Right lobe of liver (tissue), 4 donors: ENCODE measurements at regions not wholly inside any gene's neighbourhood (a gene's known extent, or its start where the extent isn't known, plus 50 kb on each side); places are given as distances from the start of the nearest gene placed in this dataset.

Experiments
- CTCF ChIP-seq, 4 donors: fragments of 200-600 bp in 3 of 4; fragments of 450-650 bp in 1 of 4; IDR thresholded peaks; one replicate each; pipeline versions ENCODE4 v1.5.1 to v1.8.0; 2016 to 2022; ENCODE audit warnings: antibody characterized with exemption in 4 of 4, mild to moderate bottlenecking in 2 of 4
- POLR2A ChIP-seq: fragments of 450-650 bp; IDR thresholded peaks from one replicate; pipeline ENCODE4 v1.6.1; 2017; ENCODE audit warnings: antibody characterized with exemption, mild to moderate bottlenecking
- donor health status: DM: no; HTN: no; CAD: no.
- donor health status: DM: no; HTN: no; CAD: no.
- donor health status: DM: no; HTN: yes; CAD: no.

DNA sequence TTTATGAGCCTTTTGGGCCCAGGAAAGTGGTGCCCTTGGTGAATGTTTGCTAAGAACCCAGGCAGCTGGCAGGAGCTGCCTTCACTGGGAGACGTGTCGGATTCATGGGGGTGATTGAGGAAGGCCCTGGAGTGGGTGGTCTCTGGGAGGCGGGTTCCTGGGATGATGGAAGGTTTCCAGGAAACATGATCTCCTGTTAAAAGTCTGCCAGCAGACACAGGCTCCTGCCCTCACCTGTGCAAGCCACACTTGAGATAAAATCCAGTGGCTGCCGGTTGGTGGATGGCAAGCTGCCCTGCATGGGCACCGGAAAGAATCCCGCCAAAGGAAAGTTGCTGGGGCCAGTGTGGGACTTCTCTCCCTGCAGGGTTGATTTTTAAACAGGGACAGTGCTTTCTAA is 189.0 kb upstream of the CIBAR2 start:
- no peak for TF ChIP-seq CTCF (IDR thresholded peaks at IDR 0.05)
- TF ChIP-seq POLR2A, result no peak
